ENCODE measurements at regions not wholly inside any gene's neighbourhood (a gene's known extent, or its start where the extent isn't known, plus 50 kb on each side); places are given as distances from the start of the nearest gene placed in this dataset.

- Histone ChIP-seq H3K9me3 (ENCODE audit: control insufficient read depth in 3 of 3, low read length in 3 of 3) (no peaks in the 10 kb centered on the region), H3K27ac (ENCODE audit: low read depth, low read length) (no peak overlapping the region), H3K9ac (ENCODE audit: low read depth in 1 of 3, low read length in 3 of 3) (no peak overlapping the region), H3K36me3 (ENCODE audit: control insufficient read depth in 3 of 3, insufficient read depth in 3 of 3, low read length in 3 of 3) (no peaks in the 10 kb centered on the region), H3K4me1 (ENCODE audit: control insufficient read depth in 3 of 3, insufficient read depth in 3 of 3, low read length in 3 of 3) (no peaks in the 10 kb centered on the region), H3K4me3 (ENCODE audit: low read length in 3 of 3) (no peak overlapping the region), H3K27me3 (ENCODE audit: control insufficient read depth in 3 of 3, insufficient read depth in 3 of 3, low read length in 3 of 3) (no peaks in the 10 kb centered on the region)
These were observed 89.0 kb downstream of the NAF1 start for GRCh38 chr4:163077680-163078079.

- Histone ChIP-seq H3K9me3 (ENCODE audit: control insufficient read depth in 3 of 3, low read length in 3 of 3) (no peaks in the 10 kb centered on the region), H3K9ac (ENCODE audit: low read depth in 1 of 3, low read length in 3 of 3) (no peak overlapping the region), H3K27me3 (ENCODE audit: control insufficient read depth in 3 of 3, insufficient read depth in 3 of 3, low read length in 3 of 3) (no peaks in the 10 kb centered on the region), H3K4me3 (ENCODE audit: low read length in 3 of 3) (no peak overlapping the region), H3K4me1 (ENCODE audit: control insufficient read depth in 3 of 3, insufficient read depth in 3 of 3, low read length in 3 of 3) (no peaks in the 10 kb centered on the region), H3K36me3 (ENCODE audit: control insufficient read depth in 3 of 3, insufficient read depth in 3 of 3, low read length in 3 of 3) (no peaks in the 10 kb centered on the region), H3K27ac (ENCODE audit: low read depth, low read length) (no peak overlapping the region)
These were observed 94.5 kb downstream of the NAF1 start for GRCh38 chr4:163072222-163072621.

- Histone ChIP-seq H3K36me3 (ENCODE audit: control insufficient read depth in 3 of 3, insufficient read depth in 3 of 3, low read length in 3 of 3) (no peaks in the 10 kb centered on the region), H3K27ac (ENCODE audit: low read depth, low read length) (no peak overlapping the region), H3K9ac (ENCODE audit: low read depth in 1 of 3, low read length in 3 of 3) (no peak overlapping the region), H3K27me3 (ENCODE audit: control insufficient read depth in 3 of 3, insufficient read depth in 3 of 3, low read length in 3 of 3) (no peaks in the 10 kb centered on the region), H3K4me1 (ENCODE audit: control insufficient read depth in 3 of 3, insufficient read depth in 3 of 3, low read length in 3 of 3) (no peaks in the 10 kb centered on the region), H3K9me3 (ENCODE audit: control insufficient read depth in 3 of 3, low read length in 3 of 3) (no peaks in the 10 kb centered on the region), H3K4me3 (ENCODE audit: low read length in 3 of 3) (no peak overlapping the region)
These were observed 95.4 kb downstream of the NAF1 start for GRCh38 chr4:163071308-163071707.

- Histone ChIP-seq H3K4me3 (ENCODE audit: low read length in 3 of 3) (no peak overlapping the region), H3K9me3 (ENCODE audit: control insufficient read depth in 3 of 3, low read length in 3 of 3) (no peaks in the 10 kb centered on the region), H3K27ac (ENCODE audit: low read depth, low read length) (no peak overlapping the region), H3K9ac (ENCODE audit: low read depth in 1 of 3, low read length in 3 of 3) (no peak overlapping the region), H3K36me3 (ENCODE audit: control insufficient read depth in 3 of 3, insufficient read depth in 3 of 3, low read length in 3 of 3) (no peaks in the 10 kb centered on the region), H3K4me1 (ENCODE audit: control insufficient read depth in 3 of 3, insufficient read depth in 3 of 3, low read length in 3 of 3) (no peaks in the 10 kb centered on the region), H3K27me3 (ENCODE audit: control insufficient read depth in 3 of 3, insufficient read depth in 3 of 3, low read length in 3 of 3) (no peaks in the 10 kb centered on the region)
These were observed 96.7 kb downstream of the NAF1 start for GRCh38 chr4:163070023-163070422.

- no peaks in the 10 kb centered on the region for H3K4me1 ChIP-seq (ENCODE audit: control insufficient read depth in 3 of 3, insufficient read depth in 3 of 3, low read length in 3 of 3)
- H3K9me3 ChIP-seq (ENCODE audit: control insufficient read depth in 3 of 3, low read length in 3 of 3): no peaks in the 10 kb centered on the region
- H3K9ac ChIP-seq (ENCODE audit: low read depth in 1 of 3, low read length in 3 of 3): no peak overlapping the region
- no peaks in the 10 kb centered on the region for H3K27me3 ChIP-seq (ENCODE audit: control insufficient read depth in 3 of 3, insufficient read depth in 3 of 3, low read length in 3 of 3)
- H3K36me3 ChIP-seq (ENCODE audit: control insufficient read depth in 3 of 3, insufficient read depth in 3 of 3, low read length in 3 of 3): no peaks in the 10 kb centered on the region
- H3K4me3 ChIP-seq (ENCODE audit: low read length in 3 of 3): no peak overlapping the region
- no peak overlapping the region for H3K27ac ChIP-seq (ENCODE audit: low read depth, low read length)
These were observed 102.8 kb downstream of the NAF1 start for GRCh38 chr4:163063891-163064290.

GRCh38 chr4:163048447-163048846, 118.2 kb downstream of the NAF1 start:
- no peak overlapping the region for H3K4me3 ChIP-seq (ENCODE audit: low read length in 3 of 3)
- no peak overlapping the region for H3K9ac ChIP-seq (ENCODE audit: low read depth in 1 of 3, low read length in 3 of 3)
- H3K27me3 ChIP-seq (ENCODE audit: control insufficient read depth in 3 of 3, insufficient read depth in 3 of 3, low read length in 3 of 3): no peaks in the 10 kb centered on the region
- no peaks in the 10 kb centered on the region for H3K36me3 ChIP-seq (ENCODE audit: control insufficient read depth in 3 of 3, insufficient read depth in 3 of 3, low read length in 3 of 3)
- no peaks in the 10 kb centered on the region for H3K9me3 ChIP-seq (ENCODE audit: control insufficient read depth in 3 of 3, low read length in 3 of 3)
- H3K27ac ChIP-seq (ENCODE audit: low read depth, low read length): no peak overlapping the region
- H3K4me1 ChIP-seq (ENCODE audit: control insufficient read depth in 3 of 3, insufficient read depth in 3 of 3, low read length in 3 of 3): no peaks in the 10 kb centered on the region

- Histone ChIP-seq H3K27me3 (ENCODE audit: control insufficient read depth in 3 of 3, insufficient read depth in 3 of 3, low read length in 3 of 3) (no peaks in the 10 kb centered on the region), H3K36me3 (ENCODE audit: control insufficient read depth in 3 of 3, insufficient read depth in 3 of 3, low read length in 3 of 3) (no peaks in the 10 kb centered on the region), H3K4me3 (ENCODE audit: low read length in 3 of 3) (no peak overlapping the region), H3K27ac (ENCODE audit: low read depth, low read length) (no peak overlapping the region), H3K9me3 (ENCODE audit: control insufficient read depth in 3 of 3, low read length in 3 of 3) (no peaks in the 10 kb centered on the region), H3K4me1 (ENCODE audit: control insufficient read depth in 3 of 3, insufficient read depth in 3 of 3, low read length in 3 of 3) (no peaks in the 10 kb centered on the region), H3K9ac (ENCODE audit: low read depth in 1 of 3, low read length in 3 of 3) (no peak overlapping the region)
These were observed 124.4 kb downstream of the NAF1 start for GRCh38 chr4:163042306-163042705.

GRCh38 chr4:163017135-163017534, 149.6 kb downstream of the NAF1 start:
- H3K27ac ChIP-seq (ENCODE audit: low read depth, low read length): no peak overlapping the region
- no peaks in the 10 kb centered on the region for H3K9me3 ChIP-seq (ENCODE audit: control insufficient read depth in 3 of 3, low read length in 3 of 3)
- no peak overlapping the region for H3K4me3 ChIP-seq (ENCODE audit: low read length in 3 of 3)
- no peaks in the 10 kb centered on the region for H3K27me3 ChIP-seq (ENCODE audit: control insufficient read depth in 3 of 3, insufficient read depth in 3 of 3, low read length in 3 of 3)
- no peaks in the 10 kb centered on the region for H3K36me3 ChIP-seq (ENCODE audit: control insufficient read depth in 3 of 3, insufficient read depth in 3 of 3, low read length in 3 of 3)
- no peak overlapping the region for H3K9ac ChIP-seq (ENCODE audit: low read depth in 1 of 3, low read length in 3 of 3)
- H3K4me1 ChIP-seq (ENCODE audit: control insufficient read depth in 3 of 3, insufficient read depth in 3 of 3, low read length in 3 of 3): no peaks in the 10 kb centered on the region

GRCh38 chr4:163012816-163013215, 153.9 kb downstream of the NAF1 start:
- no peaks in the 10 kb centered on the region for H3K36me3 ChIP-seq (ENCODE audit: control insufficient read depth in 3 of 3, insufficient read depth in 3 of 3, low read length in 3 of 3)
- H3K4me1 ChIP-seq (ENCODE audit: control insufficient read depth in 3 of 3, insufficient read depth in 3 of 3, low read length in 3 of 3): no peaks in the 10 kb centered on the region
- no peak overlapping the region for H3K4me3 ChIP-seq (ENCODE audit: low read length in 3 of 3)
- H3K9me3 ChIP-seq (ENCODE audit: control insufficient read depth in 3 of 3, low read length in 3 of 3): no peaks in the 10 kb centered on the region
- H3K27me3 ChIP-seq (ENCODE audit: control insufficient read depth in 3 of 3, insufficient read depth in 3 of 3, low read length in 3 of 3): no peaks in the 10 kb centered on the region
- no peak overlapping the region for H3K27ac ChIP-seq (ENCODE audit: low read depth, low read length)
- no peak overlapping the region for H3K9ac ChIP-seq (ENCODE audit: low read depth in 1 of 3, low read length in 3 of 3)

GRCh38 chr4:163003979-163004378, 162.7 kb downstream of the NAF1 start:
- no peak overlapping the region for H3K27ac ChIP-seq (ENCODE audit: low read depth, low read length)
- no peaks in the 10 kb centered on the region for H3K36me3 ChIP-seq (ENCODE audit: control insufficient read depth in 3 of 3, insufficient read depth in 3 of 3, low read length in 3 of 3)
- H3K9me3 ChIP-seq (ENCODE audit: control insufficient read depth in 3 of 3, low read length in 3 of 3): no peaks in the 10 kb centered on the region
- H3K27me3 ChIP-seq (ENCODE audit: control insufficient read depth in 3 of 3, insufficient read depth in 3 of 3, low read length in 3 of 3): no peaks in the 10 kb centered on the region
- no peaks in the 10 kb centered on the region for H3K4me1 ChIP-seq (ENCODE audit: control insufficient read depth in 3 of 3, insufficient read depth in 3 of 3, low read length in 3 of 3)
- no peak overlapping the region for H3K9ac ChIP-seq (ENCODE audit: low read depth in 1 of 3, low read length in 3 of 3)
- H3K4me3 ChIP-seq (ENCODE audit: low read length in 3 of 3): no peak overlapping the region

GRCh38 chr4:162988530-162988929, 178.2 kb downstream of the NAF1 start:
- no peaks in the 10 kb centered on the region for H3K4me1 ChIP-seq (ENCODE audit: control insufficient read depth in 3 of 3, insufficient read depth in 3 of 3, low read length in 3 of 3)
- no peaks in the 10 kb centered on the region for H3K9me3 ChIP-seq (ENCODE audit: control insufficient read depth in 3 of 3, low read length in 3 of 3)

More at GRCh38 chr4:162988530-162988929, 178.2 kb downstream of the NAF1 start:
- no peak overlapping the region for H3K9ac ChIP-seq (ENCODE audit: low read depth in 1 of 3, low read length in 3 of 3)
- no peaks in the 10 kb centered on the region for H3K27me3 ChIP-seq (ENCODE audit: control insufficient read depth in 3 of 3, insufficient read depth in 3 of 3, low read length in 3 of 3)
- H3K27ac ChIP-seq (ENCODE audit: low read depth, low read length): no peak overlapping the region
- H3K4me3 ChIP-seq (ENCODE audit: low read length in 3 of 3): no peak overlapping the region
- H3K36me3 ChIP-seq (ENCODE audit: control insufficient read depth in 3 of 3, insufficient read depth in 3 of 3, low read length in 3 of 3): no peaks in the 10 kb centered on the region
